Esophagus squamous epithelium (tissue), 5 donors: ENCODE measurements at regions not wholly inside any gene's neighbourhood (a gene's known extent, or its start where the extent isn't known, plus 50 kb on each side); places are given as distances from the start of the nearest gene placed in this dataset.

Experiments
- DNase-seq: peaks from one replicate; lab custom pipeline; 2025; lab: John Stamatoyannopoulos, UW
- H3K27ac ChIP-seq, 4 donors: fragments of 200-600 bp; sonication (generic); one replicate each; pipeline ENCODE4 v1.5.1; 2016 to 2019; ENCODE audit warnings: mild to moderate bottlenecking in 1 of 4
- H3K27me3 ChIP-seq, 4 donors: fragments of 200-600 bp; sonication (generic); 1 replicate in 3 of 4; 2 replicates in 1 of 4; pipeline versions ENCODE4 v1.5.1 to v1.6.0; 2017 to 2021; ENCODE audit warnings: antibody characterized with exemption in 1 of 4
- H3K36me3 ChIP-seq, 3 donors: fragments of 200-600 bp; sonication (generic); one replicate each; pipeline ENCODE4 v1.5.1; 2016 to 2019
- H3K4me1 ChIP-seq, 3 donors: fragments of 200-600 bp; sonication (generic); one replicate each; pipeline ENCODE4 v1.5.1; 2017 to 2019
- H3K4me3 ChIP-seq, 4 donors: fragments of 200-600 bp; sonication (generic); 1 replicate in 3 of 4; 2 replicates in 1 of 4; pipeline ENCODE4 v1.5.1; 2016 to 2019; ENCODE audit warnings: mild to moderate bottlenecking in 2 of 4, moderate library complexity in 1 of 4
- H3K9me3 ChIP-seq, 3 donors: fragments of 200-600 bp; sonication (generic); one replicate each; pipeline ENCODE4 v1.5.1; 2016 to 2019
- CTCF ChIP-seq, 6 experiments: fragments of 450-650 bp in 4 of 6; fragments of 200-600 bp in 2 of 6; sonication (generic) in 2 of 6; IDR thresholded peaks; one replicate each; pipeline ENCODE4 v1.5.1; 2016 to 2019; ENCODE audit warnings: antibody characterized with exemption in 6 of 6, mild to moderate bottlenecking in 4 of 6, moderate library complexity in 4 of 6
- POLR2A ChIP-seq, 4 donors: fragments of 450-650 bp; IDR thresholded peaks; one replicate each; pipeline ENCODE4 v1.6.1; 2017; ENCODE audit warnings: antibody characterized with exemption in 4 of 4, mild to moderate bottlenecking in 4 of 4, moderate library complexity in 3 of 4
- WGBS, 2 donors: methylation state at CpG; one replicate each; pipeline ENCODE4 v1.1.5; 2018; 5-methylcytosine and 5-hydroxymethylcytosine counted together
- intact Hi-C: fragments of 100-400 bp; cut with DNase I; formaldehyde crosslinking; loops from one replicate; pipeline ENCODE4 v1.15.0; 2022
- donor health status: DM: yes; HTN: yes; CAD: no.

GRCh38 chr2:60282886-60283285 is 270.6 kb downstream of the BCL11A start:
- no peak for DNase-seq
- no peaks in the 10 kb centered on the region for H3K27me3 ChIP-seq
- H3K4me3 ChIP-seq, result no peak overlapping the region
- H3K4me1 ChIP-seq, result peaks cover 9 to 27% (median 14%) of the 10 kb centered on the region in 3 donors
- no peak for TF ChIP-seq CTCF (IDR thresholded peaks at IDR 0.05)
- no peak for TF ChIP-seq POLR2A (IDR thresholded peaks at IDR 0.05)
- no peaks in the 10 kb centered on the region for H3K9me3 ChIP-seq
- H3K36me3 ChIP-seq, result no peaks in the 10 kb centered on the region
- intact Hi-C loops, result no loop called here
- H3K27ac ChIP-seq, result no peak overlapping the region

- no peaks in the 10 kb centered on the region for H3K9me3 ChIP-seq
- H3K4me1 ChIP-seq, result peaks cover 9 to 15% (median 9%) of the 10 kb centered on the region in 3 donors
- DNase-seq, result no peak
- H3K4me3 ChIP-seq, result no peak overlapping the region
- H3K27ac ChIP-seq, result no peak overlapping the region
- no peak for TF ChIP-seq POLR2A (IDR thresholded peaks at IDR 0.05)
- TF ChIP-seq CTCF (IDR thresholded peaks at IDR 0.05), result no peak
- WGBS, 2 donors, result 59 to 71% methylated on average over 5 of the region's 5 CpGs
- no peaks in the 10 kb centered on the region for H3K36me3 ChIP-seq
- no peaks in the 10 kb centered on the region for H3K27me3 ChIP-seq
- intact Hi-C loops, result no loop called here
These were observed 271.7 kb downstream of the BCL11A start for GRCh38 chr2:60281730-60282129.

- no peaks in the 10 kb centered on the region for H3K36me3 ChIP-seq
- H3K9me3 ChIP-seq, result peaks cover 0 to 2% (median 0%) of the 10 kb centered on the region in 3 donors
- peaks cover 0 to under 1% (median under 1%) of the 10 kb centered on the region in 3 donors for H3K4me1 ChIP-seq
- no peak for DNase-seq
- WGBS, 2 donors, result 63 to 82% methylated on average over 3 of the region's 3 CpGs
- H3K27me3 ChIP-seq, result no peaks in the 10 kb centered on the region
- no peak overlapping the region for H3K27ac ChIP-seq
- no peak overlapping the region for H3K4me3 ChIP-seq
- TF ChIP-seq POLR2A (IDR thresholded peaks at IDR 0.05) (no peak), CTCF (IDR thresholded peaks at IDR 0.05) (no peak)
- intact Hi-C loops, result no loop called here
These were observed 273.2 kb downstream of the BCL11A start for GRCh38 chr2:60280238-60280637.

- intact Hi-C loops, result no loop called here
- TF ChIP-seq POLR2A (IDR thresholded peaks at IDR 0.05), result no peak
- Histone ChIP-seq H3K27me3 (no peaks in the 10 kb centered on the region), H3K9me3 (peaks cover 0 to 15% (median 0%) of the 10 kb centered on the region in 3 donors), H3K36me3 (no peaks in the 10 kb centered on the region), H3K4me1 (no peaks in the 10 kb centered on the region), H3K27ac (no peak overlapping the region), H3K4me3 (no peak overlapping the region)
- DNase-seq, result no peak
- WGBS, 2 donors, result 78 to 85% methylated on average over 4 of the region's 4 CpGs
These were observed 274.5 kb downstream of the BCL11A start for GRCh38 chr2:60278906-60279305.

- intact Hi-C loops, result no loop called here
- Histone ChIP-seq H3K4me1 (no peaks in the 10 kb centered on the region), H3K27ac (no peak overlapping the region), H3K4me3 (no peak overlapping the region), H3K27me3 (no peaks in the 10 kb centered on the region), H3K9me3 (peaks cover 0 to 15% (median 0%) of the 10 kb centered on the region in 3 donors), H3K36me3 (no peaks in the 10 kb centered on the region)
- TF ChIP-seq CTCF (IDR thresholded peaks at IDR 0.05), result no peak
- TF ChIP-seq POLR2A (IDR thresholded peaks at IDR 0.05), result no peak
- DNase-seq, result no peak
- WGBS, 2 donors, result 82 to 85% methylated on average over 3 of the region's 3 CpGs
These were observed 277.5 kb downstream of the BCL11A start for GRCh38 chr2:60275958-60276357.

GRCh38 chr2:60273836-60274235 is 279.6 kb downstream of the BCL11A start:
- Histone ChIP-seq H3K36me3 (no peaks in the 10 kb centered on the region), H3K27ac (no peak overlapping the region), H3K9me3 (peaks cover 0 to 15% (median 0%) of the 10 kb centered on the region in 3 donors), H3K4me3 (no peak overlapping the region), H3K27me3 (no peaks in the 10 kb centered on the region), H3K4me1 (no peaks in the 10 kb centered on the region)
- no peak for DNase-seq
- TF ChIP-seq POLR2A (IDR thresholded peaks at IDR 0.05), result no peak
- no peak for TF ChIP-seq CTCF (IDR thresholded peaks at IDR 0.05)
- intact Hi-C loops, result no loop called here
- 79 to 92% methylated on average over 3 of the region's 3 CpGs for WGBS, 2 donors
